GM19351 (cell line): ENCODE measurements at regions not wholly inside any gene's neighbourhood (a gene's known extent, or its start where the extent isn't known, plus 50 kb on each side); places are given as distances from the start of the nearest gene placed in this dataset.
"Not testable (repeated sequence)": the region's sequence is repeated elsewhere in the genome, so short reads cannot be mapped to it uniquely, and the experiment has no call there.

Source experiments
- ATAC-seq: cut with Tn5 transposase; IDR thresholded peaks from one replicate; pipeline ENCODE4 v1.9.1; 2021; ENCODE audit warnings: mild to moderate bottlenecking, moderate library complexity; ENCODE audit not compliant: unreplicated experiment

DNA sequence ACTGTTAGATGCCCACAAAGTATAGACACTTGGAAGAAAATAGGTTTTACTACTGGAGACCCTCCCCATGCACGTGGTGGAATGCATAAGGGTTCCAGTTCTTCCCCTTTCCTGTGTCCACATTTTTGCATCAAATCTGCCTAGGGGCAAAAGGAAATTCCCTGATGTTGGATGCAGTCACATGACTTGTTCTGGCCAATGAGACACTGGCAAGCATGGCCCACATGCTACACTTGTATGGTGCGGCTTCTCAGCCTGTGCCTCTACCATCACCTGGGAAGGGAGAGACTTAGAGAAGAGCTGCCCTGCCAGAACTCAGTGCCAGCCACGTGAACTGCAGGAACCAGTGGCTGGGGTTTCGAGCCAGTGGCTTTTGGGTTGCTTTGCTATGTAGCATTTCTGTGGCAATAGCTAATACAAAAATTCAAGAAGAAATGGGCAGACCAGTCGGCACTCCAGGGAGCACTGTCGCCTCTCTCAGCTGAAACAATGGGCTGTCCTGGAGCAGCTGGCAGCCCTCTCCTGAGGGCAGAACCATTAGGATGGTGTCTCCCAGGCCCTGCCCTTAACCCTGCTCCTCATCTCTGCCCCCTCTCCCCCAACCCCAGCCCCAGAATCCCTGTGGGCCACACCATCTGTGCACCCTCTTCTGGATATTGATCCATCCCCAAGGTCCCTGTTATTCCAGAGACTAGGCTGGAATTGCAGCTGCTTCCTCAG is 634.0 kb downstream of the UQCRFS1 start:
- no peak for ATAC-seq

DNA sequence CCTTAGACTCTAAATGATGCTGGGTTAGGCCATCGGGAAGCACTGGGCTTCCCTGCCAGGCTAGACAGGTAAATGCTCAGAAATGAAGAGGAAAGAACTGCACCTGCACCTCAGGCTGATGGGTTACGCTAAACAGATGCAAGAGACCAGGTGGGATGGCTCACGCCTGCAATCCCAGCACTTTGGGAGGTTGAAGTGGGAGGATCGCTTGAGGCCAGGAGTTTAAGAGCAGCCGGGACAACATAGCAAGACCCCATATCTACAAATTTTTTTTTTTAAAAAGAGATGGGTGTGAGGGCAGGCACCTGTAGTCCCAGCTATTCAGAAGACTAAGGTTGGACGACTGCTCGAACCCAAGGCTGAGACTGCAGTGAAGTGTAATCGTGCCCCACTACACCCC is 634.7 kb downstream of the UQCRFS1 start:
- ATAC-seq, result no peak

DNA sequence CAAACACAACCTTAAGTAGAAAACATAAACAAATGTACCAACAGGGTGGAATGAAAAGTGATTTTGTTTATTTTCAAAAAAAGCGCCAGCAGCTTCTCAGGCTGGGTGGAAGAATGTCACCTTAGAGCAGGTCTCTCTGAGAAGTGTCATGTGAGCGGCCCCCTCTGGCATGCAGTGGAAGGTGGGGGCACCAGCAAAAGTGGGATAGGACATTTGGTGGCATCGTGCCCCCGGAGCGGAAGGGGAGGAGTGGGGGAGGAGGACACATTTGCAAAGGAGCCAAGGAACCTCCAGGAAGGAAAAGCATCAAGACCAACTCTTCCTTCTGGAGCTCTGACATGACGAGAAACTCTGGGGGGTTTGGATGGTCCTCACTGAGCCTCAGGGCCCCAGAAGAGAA is 635.3 kb downstream of the UQCRFS1 start:
- no peak for ATAC-seq

DNA sequence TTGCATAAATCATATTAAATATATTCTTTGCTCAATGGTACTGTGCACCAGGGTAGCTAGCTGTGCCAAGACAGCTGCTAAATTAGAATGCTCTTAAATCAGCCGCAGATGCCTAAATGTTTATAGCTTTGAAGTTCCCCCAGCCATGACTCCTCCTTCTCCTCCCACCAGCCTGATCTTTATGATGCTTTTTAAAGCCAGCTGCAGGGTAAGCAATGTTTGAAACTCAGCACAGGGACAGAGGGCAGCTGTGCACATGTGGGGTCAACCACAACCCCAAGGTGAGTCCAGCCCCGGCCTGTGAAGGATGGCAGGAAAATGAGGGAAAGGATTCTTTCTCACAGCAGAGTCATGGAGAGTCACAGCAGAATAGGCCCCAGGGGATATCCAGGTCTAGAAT is 635.7 kb downstream of the UQCRFS1 start:
- ATAC-seq, result no peak

DNA sequence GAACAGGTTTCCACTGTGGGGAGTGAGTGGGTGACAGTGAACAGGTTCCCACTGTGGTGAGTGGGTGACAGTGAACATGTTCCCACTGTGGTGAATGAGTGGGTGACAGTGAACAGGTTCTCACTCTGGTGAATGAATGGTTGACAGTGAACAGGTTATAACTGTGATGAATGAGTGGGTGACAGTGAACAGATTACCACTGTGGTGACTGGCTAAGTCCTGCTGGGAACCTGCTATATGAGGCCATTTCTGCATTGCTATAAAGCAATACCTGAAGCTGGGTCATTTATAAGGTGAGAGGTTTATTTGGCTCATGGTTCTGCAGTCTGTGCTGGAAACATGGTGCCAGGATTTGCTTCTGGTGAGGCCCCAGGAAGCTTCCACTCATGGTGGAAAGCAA is 637.1 kb downstream of the UQCRFS1 start:
- ATAC-seq, result no peak

DNA sequence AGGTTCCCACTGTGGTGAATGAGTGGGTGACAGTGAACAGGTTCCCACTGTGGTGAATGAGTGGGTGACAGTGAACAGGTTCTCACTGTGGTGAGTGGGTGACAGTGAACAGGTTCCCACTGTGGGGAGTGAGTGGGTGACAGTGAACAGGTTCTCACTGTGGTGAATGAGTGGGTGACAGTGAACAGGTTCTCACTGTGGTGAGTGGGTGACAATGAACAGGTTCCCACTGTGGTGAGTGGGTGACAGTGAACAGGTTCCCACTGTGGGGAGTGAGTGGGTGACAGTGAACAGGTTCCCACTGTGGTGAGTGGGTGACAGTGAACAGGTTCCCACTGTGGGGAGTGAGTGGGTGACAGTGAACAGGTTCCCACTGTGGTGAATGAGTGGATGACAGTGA is 637.6 kb downstream of the UQCRFS1 start:
- not testable (repeated sequence) for ATAC-seq

DNA sequence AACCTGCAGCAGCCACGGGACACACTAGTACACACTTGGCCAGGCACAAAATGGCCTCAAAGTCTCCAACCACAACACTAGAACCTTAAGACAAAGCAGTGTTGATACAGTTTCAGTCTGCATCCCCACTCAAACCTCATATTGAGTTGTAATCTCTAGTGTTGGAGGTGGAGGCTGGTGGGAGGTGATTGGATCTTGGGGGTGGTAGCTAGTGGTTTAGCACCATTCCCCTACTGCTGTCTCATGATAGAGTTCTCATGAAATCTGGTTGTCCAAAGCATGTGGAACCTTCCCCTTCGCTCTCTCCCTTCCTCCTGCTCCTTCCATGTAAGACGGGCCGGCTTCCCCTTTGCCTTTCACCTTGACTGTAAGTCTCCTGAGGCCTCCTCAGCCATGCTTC is 638.7 kb downstream of the UQCRFS1 start:
- no peak for ATAC-seq

DNA sequence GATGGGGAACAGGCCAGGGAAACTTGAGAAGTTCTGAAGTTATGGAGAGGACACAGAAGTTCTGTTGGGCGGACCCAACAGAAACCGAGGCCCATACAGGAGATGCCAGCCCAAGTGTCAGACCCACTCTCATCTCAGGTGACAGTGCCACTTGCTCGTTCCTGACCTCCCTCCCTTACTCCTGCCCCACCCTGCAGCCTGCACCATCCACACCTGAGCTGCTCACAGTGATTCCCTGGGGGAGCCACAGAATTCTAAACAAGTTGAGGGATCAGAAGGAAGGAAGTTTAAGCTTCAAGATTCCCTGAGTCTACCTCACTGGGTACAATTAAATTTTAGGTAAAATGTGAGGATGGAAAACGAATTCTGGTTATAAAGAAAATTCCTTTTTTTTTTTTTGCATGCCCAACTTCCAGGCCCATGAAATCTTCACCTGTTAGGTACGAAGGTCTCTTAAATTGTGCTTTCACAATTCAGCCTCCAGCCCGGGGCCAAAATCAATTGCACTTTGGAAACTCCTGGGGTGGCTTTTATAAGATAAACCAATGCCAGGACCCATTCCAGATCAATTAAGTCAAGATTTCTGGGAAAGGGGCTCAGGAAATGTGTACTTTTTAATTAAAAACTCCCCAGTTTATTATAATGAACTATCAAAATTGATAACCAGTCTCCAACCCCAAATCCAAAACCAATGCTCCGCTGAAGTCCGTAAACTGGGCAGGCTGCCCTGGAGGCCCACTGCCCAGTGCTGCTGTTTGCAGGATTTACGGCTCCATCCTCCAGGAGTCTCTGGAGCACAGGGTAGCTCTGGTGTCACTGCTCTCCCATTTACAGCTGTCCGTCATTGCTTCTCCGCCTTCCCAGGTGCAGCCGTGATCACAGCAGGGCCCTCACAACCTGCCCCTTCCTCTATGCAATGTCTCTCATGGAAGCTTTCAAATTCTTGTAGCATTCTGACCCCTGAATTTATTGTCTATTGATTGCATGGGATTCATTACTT is 643.5 kb downstream of the UQCRFS1 start:
- ATAC-seq, result no peak

DNA sequence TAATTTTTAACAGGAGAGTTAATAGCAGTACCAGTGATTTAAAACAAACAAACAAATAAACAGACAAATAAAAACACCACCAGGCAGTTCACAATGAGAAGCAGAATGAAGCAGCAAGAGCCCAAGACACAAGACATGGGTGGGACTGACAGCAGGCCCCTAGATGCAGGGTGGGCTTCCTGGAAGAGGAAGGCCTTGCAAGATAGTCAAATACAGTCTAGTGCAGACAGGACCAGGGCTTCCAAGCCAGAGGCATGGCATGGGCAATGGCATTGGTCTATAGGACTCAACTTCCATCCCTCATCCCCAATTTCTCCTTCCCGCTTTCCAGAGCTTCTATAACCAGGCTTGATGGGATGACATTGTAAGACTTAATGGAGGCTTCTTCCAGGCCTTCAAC is 645.1 kb downstream of the UQCRFS1 start:
- no peak for ATAC-seq

DNA sequence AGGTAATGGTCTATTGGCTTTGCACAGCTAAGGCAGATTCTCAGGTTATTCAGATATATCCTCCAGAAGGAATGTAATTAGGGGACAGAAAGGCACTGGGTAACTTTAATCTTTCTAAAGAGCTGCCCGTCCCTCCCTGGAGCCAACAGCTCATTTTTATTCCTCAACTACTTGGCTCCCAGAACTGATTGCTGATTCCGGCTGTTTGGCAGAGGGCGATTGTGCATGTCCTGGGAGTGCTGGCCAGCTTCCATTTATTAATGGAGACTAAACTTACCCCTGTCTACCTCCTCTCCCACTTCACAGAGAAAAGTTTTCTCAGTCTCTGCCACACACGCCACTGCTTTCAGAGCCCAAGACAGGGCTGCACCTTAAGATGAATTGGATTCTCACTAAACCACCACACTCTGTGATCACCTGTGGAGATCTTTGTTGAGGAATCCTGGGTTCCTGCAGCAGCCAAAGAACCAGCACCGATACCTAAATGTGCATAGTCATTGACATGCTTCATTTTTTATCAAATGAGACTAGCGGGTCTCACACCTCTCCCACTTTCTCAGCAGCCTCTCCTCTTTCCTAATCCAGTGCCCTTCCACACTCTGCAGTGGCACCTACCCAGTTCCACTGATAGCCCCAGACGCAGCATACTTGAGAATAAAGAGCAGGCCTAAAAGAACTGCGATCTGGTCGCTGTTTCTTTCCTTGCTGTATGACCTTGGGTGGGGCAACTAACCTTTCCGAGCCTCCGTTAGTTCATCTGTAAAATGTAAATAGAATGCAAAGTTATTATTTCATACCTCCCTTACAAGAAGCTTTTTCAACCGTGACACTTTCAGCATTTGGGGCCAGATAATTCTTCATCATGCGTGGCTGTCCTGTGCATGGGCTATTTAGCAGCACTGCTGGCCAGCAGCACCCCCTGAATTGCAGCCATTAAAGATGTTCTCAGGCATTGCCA is 648.7 kb downstream of the UQCRFS1 start:
- no peak for ATAC-seq

DNA sequence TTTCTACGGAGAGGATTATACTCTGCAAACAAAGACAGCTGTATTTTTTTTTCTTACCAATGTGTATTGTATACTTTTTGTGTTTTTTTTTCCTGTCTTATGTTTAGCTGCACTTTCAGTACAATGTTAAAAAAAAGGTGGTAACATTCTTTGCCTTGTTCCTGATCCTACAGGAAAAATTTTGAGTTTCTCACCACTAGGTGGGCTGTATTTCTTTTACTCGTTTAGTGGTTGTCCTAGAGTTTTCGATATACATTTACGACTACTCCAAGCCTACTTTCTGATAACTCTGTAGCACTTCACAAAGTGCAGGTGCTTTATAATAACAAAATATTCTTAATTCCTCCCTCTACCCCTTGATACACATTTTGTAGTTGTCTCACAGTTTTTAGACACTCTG is 652.2 kb downstream of the UQCRFS1 start:
- ATAC-seq, result no peak

DNA sequence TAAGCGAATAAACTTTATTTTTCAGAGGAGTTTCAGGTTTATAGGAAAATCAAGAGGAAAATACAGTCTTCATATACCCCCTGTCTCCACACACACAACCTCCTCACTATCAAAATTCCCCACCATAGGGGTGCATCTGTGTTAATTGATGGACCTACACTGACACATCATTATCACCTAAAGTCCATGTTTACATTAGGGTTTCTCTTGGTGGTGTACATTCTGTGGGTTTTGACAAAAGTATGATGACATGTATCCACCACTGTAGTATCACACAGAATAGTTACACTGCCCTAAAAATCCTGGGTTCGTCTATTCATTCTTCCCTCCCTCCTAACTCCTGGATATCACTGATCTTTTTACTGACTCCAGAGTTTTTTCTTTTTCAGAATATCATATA is 654.2 kb downstream of the UQCRFS1 start:
- ATAC-seq, result no peak

DNA sequence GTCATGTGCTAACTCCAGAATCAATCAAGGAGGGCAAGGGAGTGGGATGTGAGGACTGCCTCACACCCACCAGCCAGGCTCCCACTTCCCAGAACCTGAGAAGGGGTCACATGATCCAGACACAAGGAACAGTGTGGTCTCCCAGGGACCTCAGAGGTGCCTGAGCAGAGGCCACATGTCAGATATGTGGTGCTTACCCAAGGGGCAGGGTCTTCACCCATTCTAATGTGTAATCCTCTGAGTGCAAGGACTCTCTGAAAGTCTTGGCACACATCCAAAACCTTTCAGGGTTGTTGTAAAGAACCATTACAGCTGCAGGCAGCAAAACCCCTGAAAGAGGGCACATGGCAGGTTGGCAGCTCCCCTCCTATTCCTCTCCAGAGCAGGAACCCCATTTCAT is 656.6 kb downstream of the UQCRFS1 start:
- ATAC-seq, result no peak

DNA sequence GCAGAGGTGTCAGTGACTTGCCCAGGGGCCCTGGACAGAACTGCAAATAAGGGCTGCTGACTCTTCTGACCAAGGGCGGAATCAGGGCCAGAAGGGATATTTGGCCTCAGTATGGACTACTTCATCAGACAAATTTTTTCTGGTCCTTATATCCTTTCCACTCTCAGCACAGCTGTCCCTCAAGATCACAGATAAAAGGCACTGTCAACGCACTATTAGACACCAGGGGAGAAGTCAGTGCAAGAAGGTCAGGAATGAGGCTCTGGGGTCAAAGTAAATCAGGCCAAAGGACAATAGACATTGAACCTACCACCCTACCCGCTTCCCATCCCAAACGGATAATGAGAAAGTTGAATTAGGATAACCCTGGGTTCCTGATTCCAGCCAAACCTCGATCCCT is 657.6 kb downstream of the UQCRFS1 start:
- ATAC-seq, result no peak

DNA sequence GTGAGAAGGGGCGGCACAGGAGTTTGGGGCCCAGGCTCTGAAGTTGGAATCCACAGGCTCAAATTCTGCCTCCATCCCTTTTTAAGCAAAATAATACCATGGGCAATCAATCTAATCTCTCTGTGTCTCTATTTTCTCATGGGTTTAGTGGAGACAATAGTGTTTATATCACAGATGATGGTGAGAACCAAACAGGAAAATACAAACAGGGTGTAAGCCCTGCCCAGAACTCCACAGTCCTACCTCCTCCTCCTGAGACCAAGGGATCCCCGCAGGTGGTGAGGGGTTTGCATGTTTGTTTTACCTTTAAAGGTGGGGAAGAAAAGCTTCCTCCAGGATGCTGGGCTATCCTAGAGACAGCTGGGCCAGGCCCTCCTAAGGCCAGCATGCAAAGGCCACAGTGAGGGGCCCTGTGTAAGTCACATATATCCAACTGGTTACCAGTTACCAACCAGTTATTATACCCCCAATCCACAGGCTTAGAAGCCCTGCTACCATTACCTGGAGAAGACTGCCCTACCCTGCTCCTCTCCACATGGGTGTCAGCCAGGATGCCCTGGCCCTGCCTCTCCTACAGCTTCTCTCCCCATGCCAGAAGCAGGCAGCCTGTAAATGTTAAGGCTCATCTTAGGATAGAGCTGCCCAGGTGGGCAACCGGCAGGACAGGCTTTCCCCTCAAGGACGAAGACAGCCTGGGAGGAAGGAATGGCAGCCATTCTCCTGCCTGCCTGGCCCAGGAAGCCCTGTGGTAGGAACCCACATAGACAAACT is 658.4 kb downstream of the UQCRFS1 start:
- no peak for ATAC-seq

DNA sequence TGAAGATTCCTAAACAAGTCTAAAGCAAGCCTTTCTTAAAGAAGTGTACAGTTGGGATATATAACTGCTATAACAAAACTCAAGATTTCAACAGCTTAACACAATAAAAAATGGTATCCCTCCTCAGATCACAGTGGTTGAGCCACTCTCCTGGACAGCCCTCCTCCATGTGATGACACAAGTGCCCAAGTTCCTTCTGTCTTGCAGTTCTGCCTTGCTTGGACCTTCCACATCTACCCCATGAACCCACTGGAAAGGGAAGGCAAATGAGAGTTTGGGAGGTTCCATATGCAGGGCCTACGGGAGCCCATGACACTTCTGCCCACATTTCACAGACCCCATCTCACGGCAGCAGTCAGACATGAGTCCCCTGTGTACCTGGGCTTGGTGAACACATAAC is 659.2 kb downstream of the UQCRFS1 start:
- ATAC-seq, result no peak

DNA sequence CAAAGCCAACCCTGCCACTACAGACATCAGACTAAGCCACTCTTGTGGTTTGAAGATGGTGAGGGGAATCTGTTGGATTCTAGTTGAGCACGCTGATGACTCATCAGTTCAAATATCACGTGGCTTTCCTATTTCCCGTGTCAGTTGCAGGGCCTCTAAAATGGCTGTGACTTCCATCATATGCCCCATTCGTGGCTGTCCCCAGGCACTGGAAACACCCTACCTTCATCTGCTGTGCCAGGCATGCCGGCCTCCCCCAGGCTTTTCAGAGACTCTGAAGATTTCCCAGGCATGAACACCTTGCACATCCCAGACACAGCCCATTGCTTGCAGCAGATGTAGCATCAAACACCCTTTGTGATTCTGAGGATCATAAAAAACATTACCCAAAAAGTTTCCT is 659.9 kb downstream of the UQCRFS1 start:
- ATAC-seq, result no peak

DNA sequence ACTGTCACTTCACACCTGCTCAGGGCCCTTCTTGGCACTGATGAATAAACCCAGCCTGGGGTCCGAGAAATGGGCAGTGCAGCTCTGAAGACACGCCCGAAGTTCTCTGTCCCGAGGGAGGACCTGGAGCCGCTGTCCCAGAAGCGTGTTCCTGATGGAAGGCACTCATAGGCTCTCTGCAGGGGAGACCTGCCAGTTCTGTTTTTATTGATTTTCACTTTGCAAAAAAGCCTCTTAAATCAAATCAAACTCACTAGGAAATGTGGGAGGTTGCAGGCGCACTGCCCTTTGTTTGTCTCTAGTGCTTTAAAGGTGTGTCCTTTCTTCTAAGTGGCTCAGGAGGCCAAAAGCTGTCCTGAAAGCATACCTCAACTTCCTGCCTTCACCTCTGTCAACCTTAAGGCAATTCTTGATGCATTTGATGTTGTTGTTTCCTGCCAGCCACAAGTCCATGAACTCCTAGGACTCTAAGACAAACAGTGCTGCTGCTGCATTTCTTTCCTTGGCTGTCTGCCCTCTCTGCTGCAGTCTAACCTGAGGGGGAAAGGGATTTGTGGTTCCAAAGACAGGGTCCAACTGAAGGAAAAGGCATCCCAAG is 663.2 kb downstream of the UQCRFS1 start:
- ATAC-seq, result no peak

DNA sequence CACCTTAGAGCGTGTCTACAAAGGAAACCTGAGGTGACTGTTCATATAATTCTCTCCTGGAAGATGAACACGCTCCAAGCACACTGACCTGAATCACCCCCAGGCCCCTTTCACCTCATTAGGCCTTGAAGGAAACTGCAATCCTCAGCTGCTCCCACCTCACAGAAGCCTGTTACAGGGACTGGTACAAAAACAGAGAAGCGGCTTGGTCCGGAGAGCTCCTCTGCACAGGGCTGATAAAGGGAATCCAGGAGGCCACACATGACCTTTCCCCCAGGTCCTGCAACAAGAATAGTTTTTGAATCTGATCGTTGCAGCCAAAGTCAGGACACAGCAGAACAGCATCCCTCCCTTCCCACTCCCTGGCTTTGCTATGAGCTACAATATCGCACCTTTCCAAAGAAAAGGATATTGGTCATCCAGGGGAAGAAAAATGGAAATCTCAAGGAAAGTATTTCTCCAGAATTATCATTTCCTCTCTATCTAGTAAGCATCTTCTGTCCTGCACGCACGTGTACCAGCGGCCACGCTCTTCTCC is 666.7 kb downstream of the UQCRFS1 start:
- no peak for ATAC-seq

DNA sequence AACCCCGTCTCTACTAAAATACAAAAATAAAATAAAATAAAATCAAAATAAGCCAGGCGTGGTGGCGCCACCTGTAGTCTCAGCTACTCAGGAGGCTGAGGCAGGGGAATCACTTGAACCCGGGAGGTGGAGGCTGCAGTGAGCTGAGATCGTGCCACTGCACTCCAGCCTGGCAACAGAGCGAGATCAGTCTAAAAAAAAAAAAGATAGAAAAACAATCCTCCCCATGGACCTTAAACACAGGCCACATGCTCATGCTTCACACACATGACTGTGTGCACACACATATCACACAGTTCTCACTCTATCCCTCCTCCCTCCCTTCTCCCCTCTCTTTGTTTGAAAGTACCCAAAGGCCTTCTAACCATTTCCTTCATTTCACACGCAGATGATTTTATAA is 667.6 kb downstream of the UQCRFS1 start:
- not testable (repeated sequence) for ATAC-seq
